ENCODE measurements at regions not wholly inside any gene's neighbourhood (a gene's known extent, or its start where the extent isn't known, plus 50 kb on each side); places are given as distances from the start of the nearest gene placed in this dataset.

DNA sequence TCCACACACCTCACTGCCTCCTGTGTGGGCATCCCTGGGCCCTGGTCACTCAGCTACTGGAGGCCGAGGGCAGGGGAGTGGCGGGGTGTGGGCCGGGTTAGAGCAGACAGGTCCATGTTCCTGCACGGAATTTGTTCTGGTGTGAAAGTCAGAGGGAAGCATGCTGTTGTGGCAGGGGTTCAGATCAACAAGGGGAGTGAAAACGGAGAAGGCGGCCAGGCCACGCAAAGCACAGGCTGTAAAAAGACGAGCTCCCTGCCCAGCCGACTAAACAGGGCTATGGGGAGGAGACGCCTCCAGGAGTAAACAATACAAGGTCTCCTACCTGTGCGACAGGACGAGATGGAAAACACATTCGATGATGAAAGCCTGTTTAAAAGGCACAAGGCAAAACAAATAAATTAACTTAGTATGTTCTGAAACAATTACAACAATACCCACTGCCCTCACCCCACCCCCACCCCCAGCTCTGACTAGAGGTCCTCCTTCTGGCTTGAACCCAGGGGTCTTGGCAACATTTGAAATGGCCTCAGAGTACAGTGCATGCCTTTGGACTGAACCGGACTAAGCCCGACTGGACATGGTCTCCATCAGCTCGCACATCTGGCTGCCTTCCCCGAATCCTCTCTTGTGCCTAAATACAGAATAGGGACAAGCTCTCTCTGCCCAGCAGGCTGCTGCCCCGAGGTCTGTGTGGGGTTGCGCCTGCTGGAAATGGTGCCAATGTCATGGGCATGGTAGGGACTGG is 274.9 kb upstream of the DIO3 start:
- TF ChIP-seq, protein P1, sequence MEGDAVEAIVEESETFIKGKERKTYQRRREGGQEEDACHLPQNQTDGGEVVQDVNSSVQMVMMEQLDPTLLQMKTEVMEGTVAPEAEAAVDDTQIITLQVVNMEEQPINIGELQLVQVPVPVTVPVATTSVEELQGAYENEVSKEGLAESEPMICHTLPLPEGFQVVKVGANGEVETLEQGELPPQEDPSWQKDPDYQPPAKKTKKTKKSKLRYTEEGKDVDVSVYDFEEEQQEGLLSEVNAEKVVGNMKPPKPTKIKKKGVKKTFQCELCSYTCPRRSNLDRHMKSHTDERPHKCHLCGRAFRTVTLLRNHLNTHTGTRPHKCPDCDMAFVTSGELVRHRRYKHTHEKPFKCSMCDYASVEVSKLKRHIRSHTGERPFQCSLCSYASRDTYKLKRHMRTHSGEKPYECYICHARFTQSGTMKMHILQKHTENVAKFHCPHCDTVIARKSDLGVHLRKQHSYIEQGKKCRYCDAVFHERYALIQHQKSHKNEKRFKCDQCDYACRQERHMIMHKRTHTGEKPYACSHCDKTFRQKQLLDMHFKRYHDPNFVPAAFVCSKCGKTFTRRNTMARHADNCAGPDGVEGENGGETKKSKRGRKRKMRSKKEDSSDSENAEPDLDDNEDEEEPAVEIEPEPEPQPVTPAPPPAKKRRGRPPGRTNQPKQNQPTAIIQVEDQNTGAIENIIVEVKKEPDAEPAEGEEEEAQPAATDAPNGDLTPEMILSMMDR (IDR thresholded peaks at IDR 0.05; ENCODE audit: low read depth, low read length, missing control alignments) = no peak
- no peak for DNase-seq (ENCODE audit: extremely low read depth, low read depth)
- no peak overlapping the region for H3K4me3 ChIP-seq (replicated peaks; ENCODE audit: low read depth, low read length)

DNA sequence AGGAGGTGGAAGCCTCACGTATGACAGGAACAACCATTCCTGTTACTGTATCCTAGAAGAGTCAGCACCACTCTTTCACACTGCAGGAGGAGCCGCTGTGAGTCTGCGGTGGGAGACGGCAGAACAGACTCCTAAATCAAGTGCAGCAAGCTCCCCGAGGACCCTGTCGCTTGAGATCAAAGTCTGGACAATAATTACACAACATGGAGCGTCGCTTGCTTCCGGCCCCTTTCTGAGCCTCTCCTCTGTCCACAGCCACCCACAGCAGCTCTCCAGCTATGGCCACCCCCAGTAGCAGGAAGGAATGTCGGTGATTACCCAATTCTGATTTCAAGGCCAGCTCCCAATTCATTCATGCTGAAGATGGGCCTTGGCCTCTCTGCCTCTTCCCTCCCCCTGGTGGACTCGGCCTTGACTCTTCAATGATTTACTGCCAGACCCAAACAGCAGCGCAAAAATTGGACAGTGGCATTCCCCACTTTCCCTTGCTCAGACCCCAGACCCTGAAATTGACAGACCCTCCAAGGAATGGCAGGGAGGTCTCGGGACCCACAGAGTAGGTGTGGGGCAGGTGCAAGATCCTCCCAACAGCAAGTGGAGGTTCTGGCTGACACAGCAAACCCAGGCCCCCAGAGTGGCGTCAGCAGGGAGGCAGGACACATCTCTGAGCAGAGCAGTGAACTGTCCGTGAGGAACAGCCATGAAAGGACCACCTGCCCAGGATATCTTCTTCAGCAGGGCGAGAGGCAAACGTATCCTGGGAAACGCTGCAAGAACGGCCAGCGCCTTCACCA is 272.7 kb upstream of the DIO3 start:
- DNase-seq (ENCODE audit: extremely low read depth, low read depth) = no peak
- TF ChIP-seq, protein P1 (IDR thresholded peaks at IDR 0.05; ENCODE audit: low read depth, low read length, missing control alignments) = no peak
- H3K4me3 ChIP-seq (replicated peaks; ENCODE audit: low read depth, low read length) = no peak overlapping the region

DNA sequence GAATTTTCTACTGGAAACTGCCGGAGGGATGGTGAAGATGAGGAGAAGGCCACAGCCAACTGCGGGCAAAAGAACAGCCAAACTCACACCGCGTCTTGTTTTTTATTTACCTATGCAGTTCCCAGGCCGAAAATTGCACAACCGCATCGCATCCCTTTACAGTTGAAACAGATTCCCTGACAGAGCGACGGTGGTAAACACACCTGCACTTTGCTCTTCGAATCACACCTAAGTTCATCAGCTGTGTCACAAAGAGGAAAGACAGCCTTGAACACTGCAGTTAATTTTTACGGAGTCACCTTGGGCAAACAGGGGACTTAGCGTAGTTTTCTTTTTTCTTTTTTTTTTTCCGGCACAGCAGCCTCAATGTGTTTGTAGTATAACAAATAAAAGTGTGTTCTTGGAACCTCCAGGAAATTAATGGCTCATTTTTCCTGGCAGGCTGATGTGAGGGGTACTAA is 272.0 kb upstream of the DIO3 start:
- TF ChIP-seq, protein P1 (IDR thresholded peaks at IDR 0.05; ENCODE audit: low read depth, low read length, missing control alignments) = no peak

DNA sequence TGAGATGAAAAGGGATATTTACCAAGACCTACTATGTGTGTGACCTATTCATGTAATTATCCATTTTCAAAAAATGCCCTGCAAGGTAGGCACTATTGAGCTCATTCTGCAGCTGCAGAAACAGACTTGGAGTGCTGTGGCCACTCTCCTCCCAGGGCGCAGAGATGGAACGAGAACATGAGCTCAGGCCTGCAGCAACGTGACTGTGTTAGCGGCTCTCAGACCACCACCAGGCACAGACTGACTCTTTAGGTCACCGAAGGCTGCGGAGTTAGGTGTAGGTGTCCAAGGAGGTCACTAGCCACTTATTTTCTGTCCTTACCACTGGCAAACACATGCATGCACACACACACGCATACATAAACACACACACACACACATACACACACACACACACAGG is 271.4 kb upstream of the DIO3 start:
- no peak overlapping the region for H3K4me3 ChIP-seq (replicated peaks; ENCODE audit: low read depth, low read length)
- DNase-seq (ENCODE audit: extremely low read depth, low read depth) = no peak
- TF ChIP-seq, protein P1 (IDR thresholded peaks at IDR 0.05; ENCODE audit: low read depth, low read length, missing control alignments) = no peak

More for the DNA sequence above, 272.0 kb upstream of the DIO3 start:
- no peak overlapping the region for H3K4me3 ChIP-seq (replicated peaks; ENCODE audit: low read depth, low read length)
- no peak for DNase-seq (ENCODE audit: extremely low read depth, low read depth)

DNA sequence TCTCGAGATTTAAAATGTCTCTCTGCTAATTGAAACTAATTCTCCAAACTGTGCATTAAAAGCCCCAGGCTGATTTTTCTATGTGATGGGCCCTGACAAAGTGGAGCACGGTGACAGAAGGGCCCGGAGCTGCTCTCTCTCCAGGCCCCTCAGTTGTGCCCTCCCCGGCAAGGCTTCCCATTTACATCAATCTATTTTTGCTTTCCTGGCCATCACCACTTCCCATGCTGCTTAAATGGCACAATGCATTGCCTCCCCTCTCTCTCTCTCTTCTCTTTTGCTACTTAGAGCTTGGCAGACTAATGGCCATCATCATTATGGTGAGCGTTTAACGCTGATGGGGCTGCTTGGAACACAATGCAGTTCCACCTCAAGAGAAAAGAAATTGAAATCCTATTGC is 270.7 kb upstream of the DIO3 start:
- DNase-seq (ENCODE audit: extremely low read depth, low read depth) = no peak
- no peak overlapping the region for H3K4me3 ChIP-seq (replicated peaks; ENCODE audit: low read depth, low read length)
- TF ChIP-seq, protein P1 (IDR thresholded peaks at IDR 0.05; ENCODE audit: low read depth, low read length, missing control alignments) = no peak

DNA sequence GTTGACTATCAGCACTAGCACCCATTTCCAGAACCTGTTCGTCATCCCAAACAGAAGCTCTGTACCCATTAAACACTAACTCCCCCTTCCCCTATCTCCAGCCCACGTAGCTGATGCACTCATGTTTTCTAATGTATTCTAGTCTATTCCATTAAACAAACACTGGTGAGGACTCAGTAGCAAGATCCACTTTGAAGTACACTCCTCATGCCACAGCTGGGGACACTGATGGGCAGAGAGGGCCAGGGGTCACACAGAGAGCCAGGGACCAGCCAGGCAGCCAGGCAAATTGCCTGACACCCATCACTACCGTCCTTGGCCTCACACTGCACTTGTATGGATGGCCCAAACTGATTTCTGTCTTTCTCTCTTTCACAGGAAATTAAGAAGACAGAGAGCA is 269.9 kb upstream of the DIO3 start:
- no peak overlapping the region for H3K4me3 ChIP-seq (replicated peaks; ENCODE audit: low read depth, low read length)
- TF ChIP-seq, protein P1 (IDR thresholded peaks at IDR 0.05; ENCODE audit: low read depth, low read length, missing control alignments) = no peak
- DNase-seq (ENCODE audit: extremely low read depth, low read depth) = no peak

Data from HFF-Myc (cell line).